ENCODE measurements at regions not wholly inside any gene's neighbourhood (a gene's known extent, or its start where the extent isn't known, plus 50 kb on each side); places are given as distances from the start of the nearest gene placed in this dataset.

GRCh38 chr1:38777464-38777957 lies 82.1 kb downstream of the RRAGC start:
- TF ChIP-seq POLR2AphosphoS5 (IDR thresholded peaks at IDR 0.05; ENCODE audit: insufficient read depth, low read depth, low read length): no peak
- no peak for TF ChIP-seq POLR2A (IDR thresholded peaks at IDR 0.05; ENCODE audit: low read depth, low read length)
- TF ChIP-seq, protein P1, sequence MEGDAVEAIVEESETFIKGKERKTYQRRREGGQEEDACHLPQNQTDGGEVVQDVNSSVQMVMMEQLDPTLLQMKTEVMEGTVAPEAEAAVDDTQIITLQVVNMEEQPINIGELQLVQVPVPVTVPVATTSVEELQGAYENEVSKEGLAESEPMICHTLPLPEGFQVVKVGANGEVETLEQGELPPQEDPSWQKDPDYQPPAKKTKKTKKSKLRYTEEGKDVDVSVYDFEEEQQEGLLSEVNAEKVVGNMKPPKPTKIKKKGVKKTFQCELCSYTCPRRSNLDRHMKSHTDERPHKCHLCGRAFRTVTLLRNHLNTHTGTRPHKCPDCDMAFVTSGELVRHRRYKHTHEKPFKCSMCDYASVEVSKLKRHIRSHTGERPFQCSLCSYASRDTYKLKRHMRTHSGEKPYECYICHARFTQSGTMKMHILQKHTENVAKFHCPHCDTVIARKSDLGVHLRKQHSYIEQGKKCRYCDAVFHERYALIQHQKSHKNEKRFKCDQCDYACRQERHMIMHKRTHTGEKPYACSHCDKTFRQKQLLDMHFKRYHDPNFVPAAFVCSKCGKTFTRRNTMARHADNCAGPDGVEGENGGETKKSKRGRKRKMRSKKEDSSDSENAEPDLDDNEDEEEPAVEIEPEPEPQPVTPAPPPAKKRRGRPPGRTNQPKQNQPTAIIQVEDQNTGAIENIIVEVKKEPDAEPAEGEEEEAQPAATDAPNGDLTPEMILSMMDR (IDR thresholded peaks at IDR 0.05; ENCODE audit: extremely low read depth in 1 of 2, insufficient read depth in 1 of 2, low read depth in 1 of 2, low read length in 2 of 2): no peak
- no peak for TF ChIP-seq EZH2 (IDR thresholded peaks at IDR 0.05; ENCODE audit: borderline replicate concordance, low read depth, low read length, severe bottlenecking)
- peak; percentile 8 for TF ChIP-seq JUN (IDR thresholded peaks at IDR 0.05; ENCODE audit: borderline replicate concordance, insufficient read depth, insufficient read length, low read depth)
